Right atrium auricular region (tissue), 2 donors: ENCODE measurements at regions not wholly inside any gene's neighbourhood (a gene's known extent, or its start where the extent isn't known, plus 50 kb on each side); places are given as distances from the start of the nearest gene placed in this dataset.

Experiments used
- DNase-seq: peaks from one replicate; pipeline ENCODE4 v3.0.0-alpha.2; 2019; ENCODE audit warnings: low spot score
- H3K27ac ChIP-seq, 2 donors: fragments of 200-600 bp; sonication (generic); 1 replicate in 1 of 2; 2 replicates in 1 of 2; pipeline ENCODE4 v1.5.1; 2016 to 2019
- H3K27me3 ChIP-seq, 2 donors: fragments of 200-600 bp; sonication (generic); one replicate each; pipeline versions ENCODE4 v1.5.1 to v1.6.0; 2017 to 2019
- H3K36me3 ChIP-seq: fragments of 200-600 bp; sonication (generic); one replicate; pipeline ENCODE4 v1.5.1; 2016
- H3K4me1 ChIP-seq, 2 donors: fragments of 200-600 bp; sonication (generic); one replicate each; pipeline versions ENCODE4 v1.5.1 to v1.6.0; 2017 to 2019
- H3K4me3 ChIP-seq, 2 donors: fragments of 200-600 bp; sonication (generic); 1 replicate in 1 of 2; 2 replicates in 1 of 2; pipeline ENCODE4 v1.5.1; 2017 to 2019; ENCODE audit warnings: mild to moderate bottlenecking in 1 of 2, moderate library complexity in 1 of 2
- H3K9me3 ChIP-seq, 2 donors: fragments of 200-600 bp; sonication (generic); one replicate each; pipeline ENCODE4 v1.5.1; 2019
- CTCF ChIP-seq, 2 donors: fragments of 200-600 bp; sonication (generic); IDR thresholded peaks; one replicate each; pipeline ENCODE4 v1.5.1; 2019; ENCODE audit warnings: antibody characterized with exemption in 2 of 2

DNA sequence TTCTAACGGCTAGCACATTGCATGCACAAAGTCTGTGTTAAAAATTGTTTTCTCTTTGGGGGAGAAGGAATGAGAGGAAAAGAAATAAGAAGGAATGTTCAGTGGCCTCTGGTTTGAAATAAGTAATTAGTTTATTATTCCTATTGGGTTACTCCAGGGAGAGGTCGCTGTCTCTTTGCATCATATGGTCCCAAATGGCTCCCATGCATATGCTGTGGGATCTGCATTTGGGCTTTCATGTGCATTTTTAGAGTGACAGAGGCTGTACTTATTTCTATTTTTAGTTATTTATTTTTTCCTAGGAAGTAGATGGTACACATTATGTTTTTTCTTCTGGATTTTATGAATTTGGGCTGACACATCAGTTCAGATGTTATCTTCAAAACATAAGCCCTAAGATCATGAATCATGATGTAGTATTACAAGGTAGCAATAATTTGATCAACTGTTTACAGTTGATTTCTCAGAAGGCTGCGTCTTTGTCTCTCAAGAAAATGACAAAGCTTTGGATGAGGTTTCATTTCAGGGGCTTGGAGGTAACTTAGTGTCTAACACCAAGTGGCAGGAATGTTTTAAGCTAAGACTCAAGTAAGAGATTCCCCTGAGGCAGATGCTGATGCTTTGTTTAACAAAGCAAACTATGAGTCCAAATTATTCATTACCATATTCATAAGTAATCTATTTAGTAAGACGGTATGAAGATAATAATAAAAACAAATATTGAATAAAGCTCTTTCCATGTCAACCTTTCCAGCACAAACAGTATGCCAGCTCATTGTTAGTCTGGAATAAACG is 247.7 kb downstream of the NSUN3 start:
- Histone ChIP-seq H3K4me3 (no peak overlapping the region), H3K36me3 (no peaks in the 10 kb centered on the region), H3K27me3 (no peaks in the 10 kb centered on the region), H3K9me3 (no peaks in the 10 kb centered on the region), H3K27ac (no peak overlapping the region), H3K4me1 (peaks cover 0 to under 1% of the 10 kb centered on the region in 2 donors)
- DNase-seq = no peak
- TF ChIP-seq CTCF (IDR thresholded peaks at IDR 0.05) = no peak

GRCh38 chr3:94311651-94312050 is 248.8 kb downstream of the NSUN3 start:
- Histone ChIP-seq H3K4me1 (no peaks in the 10 kb centered on the region), H3K27me3 (no peaks in the 10 kb centered on the region), H3K36me3 (no peaks in the 10 kb centered on the region), H3K4me3 (no peak overlapping the region), H3K27ac (no peak overlapping the region), H3K9me3 (no peaks in the 10 kb centered on the region)
- DNase-seq = no peak
- no peak for TF ChIP-seq CTCF (IDR thresholded peaks at IDR 0.05)

- Histone ChIP-seq H3K4me3 (no peak overlapping the region), H3K4me1 (no peaks in the 10 kb centered on the region), H3K36me3 (no peaks in the 10 kb centered on the region), H3K27me3 (no peaks in the 10 kb centered on the region), H3K27ac (no peak overlapping the region), H3K9me3 (no peaks in the 10 kb centered on the region)
- DNase-seq = no peak
- no peak for TF ChIP-seq CTCF (IDR thresholded peaks at IDR 0.05)
Observed at GRCh38 chr3:94314218-94314883, 251.5 kb downstream of the NSUN3 start.

DNA sequence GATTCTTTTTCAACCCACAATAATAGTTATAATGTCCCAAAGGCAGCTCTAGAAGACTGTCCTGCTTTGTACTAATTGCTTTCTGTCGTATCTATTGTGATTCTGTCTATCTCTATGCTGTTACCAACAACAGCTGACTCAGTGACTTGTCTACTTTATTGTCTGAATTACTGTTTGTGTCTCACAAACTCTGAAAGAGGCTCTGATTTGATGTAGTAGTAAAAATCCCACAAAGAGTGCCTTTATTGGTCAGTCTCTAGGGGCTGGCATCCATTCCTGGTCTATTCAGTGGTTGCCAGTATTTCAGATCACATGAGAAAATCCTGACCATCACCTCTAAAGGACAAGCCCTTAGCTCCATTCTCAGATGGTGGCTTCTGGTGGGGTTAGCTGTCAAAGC is 254.2 kb downstream of the NSUN3 start:
- Histone ChIP-seq H3K27me3 (no peaks in the 10 kb centered on the region), H3K4me1 (no peaks in the 10 kb centered on the region), H3K4me3 (no peak overlapping the region), H3K9me3 (no peaks in the 10 kb centered on the region), H3K36me3 (no peaks in the 10 kb centered on the region), H3K27ac (no peak overlapping the region)
- TF ChIP-seq CTCF (IDR thresholded peaks at IDR 0.05) = no peak
- DNase-seq = no peak

GRCh38 chr3:94323596-94323995 is 260.7 kb downstream of the NSUN3 start:
- DNase-seq = no peak
- Histone ChIP-seq H3K27ac (no peak overlapping the region), H3K27me3 (no peaks in the 10 kb centered on the region), H3K36me3 (no peaks in the 10 kb centered on the region), H3K4me3 (no peak overlapping the region), H3K4me1 (no peaks in the 10 kb centered on the region), H3K9me3 (no peaks in the 10 kb centered on the region)
- no peak for TF ChIP-seq CTCF (IDR thresholded peaks at IDR 0.05)
